ENCODE measurements at regions not wholly inside any gene's neighbourhood (a gene's known extent, or its start where the extent isn't known, plus 50 kb on each side); places are given as distances from the start of the nearest gene placed in this dataset.
A peak's percentile ranks its signal among the peaks of the same experiment; 100 is the strongest.

DNA sequence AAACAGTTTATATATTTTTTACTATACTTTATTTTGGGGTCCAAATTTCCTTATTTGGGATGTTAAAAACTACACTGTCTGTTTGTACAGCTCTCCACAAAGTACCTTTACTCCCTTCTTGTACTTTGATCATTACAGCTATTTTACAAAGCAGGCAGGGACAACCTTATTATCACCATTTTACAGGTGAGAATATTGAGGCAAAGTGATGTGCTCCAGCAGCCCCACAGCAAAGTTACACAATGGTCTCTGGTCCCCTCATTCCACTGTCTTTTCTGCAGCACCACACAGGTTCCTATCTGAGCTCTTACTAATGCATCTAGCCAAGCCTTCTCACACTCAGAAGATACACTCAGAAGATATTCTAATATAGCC, 457.3 kb downstream of the RASEF start:
- Histone ChIP-seq H3K4me1 (ENCODE audit: control insufficient read depth, extremely low read depth, insufficient read depth, low read length) (no peaks in the 10 kb centered on the region), H3K36me3 (ENCODE audit: control insufficient read depth, insufficient read depth, low read length) (no peaks in the 10 kb centered on the region), H3K4me2 (ENCODE audit: extremely low read depth, insufficient read depth, low read length) (no peak overlapping the region), H3K9ac (ENCODE audit: insufficient read depth, low read length) (no peak overlapping the region), H3K9me3 (ENCODE audit: control insufficient read depth, insufficient read depth, low read depth, low read length) (no peaks in the 10 kb centered on the region), H3K27me3 (ENCODE audit: control insufficient read depth, insufficient read depth, low read length) (peaks cover 3% of the 10 kb centered on the region), H3K4me3 (replicated peaks in 1 of 4; ENCODE audit: control extremely low read depth in 1 of 4, insufficient read depth in 1 of 4, low read depth in 3 of 4, low read length in 4 of 4) (no peak overlapping the region), H3K27ac (ENCODE audit: insufficient read depth, low read length) (no peak overlapping the region), H3K79me2 (ENCODE audit: control insufficient read depth, insufficient read depth, low read length) (no peaks in the 10 kb centered on the region), H4K20me1 (ENCODE audit: control insufficient read depth, extremely low read depth, insufficient read depth, low read length) (no peaks in the 10 kb centered on the region), H2AFZ (ENCODE audit: low read length) (no peak overlapping the region)
- DNase-seq (ENCODE audit: low read depth in 2 of 2): no peak
- TF ChIP-seq, protein P1, sequence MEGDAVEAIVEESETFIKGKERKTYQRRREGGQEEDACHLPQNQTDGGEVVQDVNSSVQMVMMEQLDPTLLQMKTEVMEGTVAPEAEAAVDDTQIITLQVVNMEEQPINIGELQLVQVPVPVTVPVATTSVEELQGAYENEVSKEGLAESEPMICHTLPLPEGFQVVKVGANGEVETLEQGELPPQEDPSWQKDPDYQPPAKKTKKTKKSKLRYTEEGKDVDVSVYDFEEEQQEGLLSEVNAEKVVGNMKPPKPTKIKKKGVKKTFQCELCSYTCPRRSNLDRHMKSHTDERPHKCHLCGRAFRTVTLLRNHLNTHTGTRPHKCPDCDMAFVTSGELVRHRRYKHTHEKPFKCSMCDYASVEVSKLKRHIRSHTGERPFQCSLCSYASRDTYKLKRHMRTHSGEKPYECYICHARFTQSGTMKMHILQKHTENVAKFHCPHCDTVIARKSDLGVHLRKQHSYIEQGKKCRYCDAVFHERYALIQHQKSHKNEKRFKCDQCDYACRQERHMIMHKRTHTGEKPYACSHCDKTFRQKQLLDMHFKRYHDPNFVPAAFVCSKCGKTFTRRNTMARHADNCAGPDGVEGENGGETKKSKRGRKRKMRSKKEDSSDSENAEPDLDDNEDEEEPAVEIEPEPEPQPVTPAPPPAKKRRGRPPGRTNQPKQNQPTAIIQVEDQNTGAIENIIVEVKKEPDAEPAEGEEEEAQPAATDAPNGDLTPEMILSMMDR (conservative IDR thresholded peaks at IDR 0.05 in 1 of 2, IDR thresholded peaks at IDR 0.05 in 1 of 2; ENCODE audit: low read depth in 1 of 2, low read length in 2 of 2): no peak
- TF ChIP-seq EZH2 (IDR thresholded peaks at IDR 0.05; ENCODE audit: low read length, missing control alignments): no peak

DNA sequence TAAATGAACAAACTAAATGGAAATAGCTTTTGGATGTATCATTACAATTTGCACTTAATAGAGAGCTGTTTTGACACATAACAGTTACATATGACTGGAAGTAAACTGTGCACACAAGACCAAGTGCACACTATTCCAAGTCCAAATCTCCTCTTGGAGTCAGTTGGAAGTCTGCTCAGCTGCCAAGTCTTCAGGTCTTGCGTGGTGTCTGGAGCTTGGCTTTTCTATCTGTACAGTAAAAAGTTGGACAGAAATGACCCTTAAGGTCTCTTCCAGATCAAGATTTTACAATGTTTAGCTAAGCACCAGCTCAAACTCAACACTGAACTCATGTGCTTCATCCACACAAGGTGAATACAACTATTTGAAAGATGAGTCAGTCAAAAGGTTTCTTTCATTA, 456.9 kb downstream of the RASEF start:
- peak in 1 of 2 donors; percentile 4 for DNase-seq (ENCODE audit: low read depth in 2 of 2)
- no peaks in the 10 kb centered on the region for H4K20me1 ChIP-seq (ENCODE audit: control insufficient read depth, extremely low read depth, insufficient read depth, low read length)
- no peak overlapping the region for H2AFZ ChIP-seq (ENCODE audit: low read length)
- H3K27ac ChIP-seq (ENCODE audit: insufficient read depth, low read length): no peak overlapping the region
- H3K4me3 ChIP-seq (replicated peaks in 1 of 4; ENCODE audit: control extremely low read depth in 1 of 4, insufficient read depth in 1 of 4, low read depth in 3 of 4, low read length in 4 of 4): no peak overlapping the region
- no peaks in the 10 kb centered on the region for H3K4me1 ChIP-seq (ENCODE audit: control insufficient read depth, extremely low read depth, insufficient read depth, low read length)
- H3K9ac ChIP-seq (ENCODE audit: insufficient read depth, low read length): no peak overlapping the region
- H3K27me3 ChIP-seq (ENCODE audit: control insufficient read depth, insufficient read depth, low read length): peaks cover 3% of the 10 kb centered on the region
- H3K9me3 ChIP-seq (ENCODE audit: control insufficient read depth, insufficient read depth, low read depth, low read length): no peaks in the 10 kb centered on the region
- TF ChIP-seq EZH2 (IDR thresholded peaks at IDR 0.05; ENCODE audit: low read length, missing control alignments): no peak
- TF ChIP-seq, protein P1 (conservative IDR thresholded peaks at IDR 0.05 in 1 of 2, IDR thresholded peaks at IDR 0.05 in 1 of 2; ENCODE audit: low read depth in 1 of 2, low read length in 2 of 2): no peak
- no peaks in the 10 kb centered on the region for H3K79me2 ChIP-seq (ENCODE audit: control insufficient read depth, insufficient read depth, low read length)
- H3K36me3 ChIP-seq (ENCODE audit: control insufficient read depth, insufficient read depth, low read length): no peaks in the 10 kb centered on the region
- no peak overlapping the region for H3K4me2 ChIP-seq (ENCODE audit: extremely low read depth, insufficient read depth, low read length)

DNA sequence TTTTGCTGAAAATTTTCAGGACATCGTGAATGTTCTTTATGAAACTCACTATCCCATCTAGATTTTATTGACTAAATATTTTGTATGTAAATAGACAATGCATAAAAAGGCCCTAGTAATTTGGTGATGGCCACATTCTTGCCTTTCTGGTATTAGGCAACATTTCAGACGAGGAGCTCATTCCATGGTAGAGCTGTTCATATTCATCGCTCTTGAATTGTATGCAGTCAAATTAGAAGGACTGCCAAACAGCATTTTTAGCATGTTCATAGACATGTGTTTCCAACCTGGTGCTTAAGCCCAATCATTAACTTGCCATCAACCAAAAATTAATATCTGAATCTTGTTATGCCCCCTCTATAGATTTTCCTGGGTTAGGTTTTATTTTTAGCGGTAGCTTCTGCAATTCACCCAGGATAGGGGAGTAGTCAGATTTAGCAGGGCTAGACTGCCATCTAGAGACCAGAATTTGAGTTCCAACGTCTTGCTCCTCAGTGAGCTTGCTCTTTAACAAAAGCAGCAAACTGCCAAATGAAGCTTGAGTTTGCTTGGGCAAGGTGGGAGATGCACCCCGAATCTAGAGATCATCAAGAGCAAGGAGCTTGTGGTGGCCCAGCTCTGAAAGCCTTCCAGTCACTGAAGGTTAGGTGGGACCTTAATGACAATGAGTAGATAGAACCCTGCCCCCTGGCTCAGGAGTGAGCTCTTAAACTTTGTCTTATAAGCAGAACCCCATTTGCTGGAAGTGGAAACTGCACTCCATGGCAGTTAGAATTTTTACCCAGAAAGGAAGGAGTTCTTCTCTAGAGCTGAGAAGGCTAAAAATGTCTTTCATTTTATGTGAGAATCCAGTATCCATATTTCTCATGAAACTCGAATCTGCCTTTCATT, 456.2 kb downstream of the RASEF start:
- peaks cover 3% of the 10 kb centered on the region for H3K27me3 ChIP-seq (ENCODE audit: control insufficient read depth, insufficient read depth, low read length)
- H3K4me1 ChIP-seq (ENCODE audit: control insufficient read depth, extremely low read depth, insufficient read depth, low read length): no peaks in the 10 kb centered on the region
- TF ChIP-seq EZH2 (IDR thresholded peaks at IDR 0.05; ENCODE audit: low read length, missing control alignments): no peak
- TF ChIP-seq, protein P1 (conservative IDR thresholded peaks at IDR 0.05 in 1 of 2, IDR thresholded peaks at IDR 0.05 in 1 of 2; ENCODE audit: low read depth in 1 of 2, low read length in 2 of 2): peak; percentile 68
- peak; percentile 62 to 85 for DNase-seq (ENCODE audit: low read depth in 2 of 2)
- H3K36me3 ChIP-seq (ENCODE audit: control insufficient read depth, insufficient read depth, low read length): no peaks in the 10 kb centered on the region
- no peak overlapping the region for H3K9ac ChIP-seq (ENCODE audit: insufficient read depth, low read length)
- H3K9me3 ChIP-seq (ENCODE audit: control insufficient read depth, insufficient read depth, low read depth, low read length): no peaks in the 10 kb centered on the region
- no peak overlapping the region for H3K4me2 ChIP-seq (ENCODE audit: extremely low read depth, insufficient read depth, low read length)
- no peak overlapping the region for H2AFZ ChIP-seq (ENCODE audit: low read length)
- no peak overlapping the region for H3K27ac ChIP-seq (ENCODE audit: insufficient read depth, low read length)
- no peaks in the 10 kb centered on the region for H3K79me2 ChIP-seq (ENCODE audit: control insufficient read depth, insufficient read depth, low read length)
- no peaks in the 10 kb centered on the region for H4K20me1 ChIP-seq (ENCODE audit: control insufficient read depth, extremely low read depth, insufficient read depth, low read length)
- H3K4me3 ChIP-seq (replicated peaks in 1 of 4; ENCODE audit: control extremely low read depth in 1 of 4, insufficient read depth in 1 of 4, low read depth in 3 of 4, low read length in 4 of 4): no peak overlapping the region
